Natural killer cell (primary cell): ENCODE measurements at regions not wholly inside any gene's neighbourhood (a gene's known extent, or its start where the extent isn't known, plus 50 kb on each side); places are given as distances from the start of the nearest gene placed in this dataset.

Experiments
- ATAC-seq, 3 donors: fragments of 150-1000 bp in 2 of 3; fragments of 200-7000 bp in 1 of 3; cut with Tn5 transposase; 1 replicate in 1 of 3; 2 replicates in 2 of 3; pipeline ENCODE4 v1.10.0; 2021; ENCODE audit warnings: mild to moderate bottlenecking in 2 of 3, moderate library complexity in 2 of 3
- DNase-seq, 2 donors: peaks; one replicate each; pipeline versions ENCODE4 v3.0.0 to v3.0.0-alpha.2; 2013 to 2021; ENCODE audit warnings: mixed read lengths in 1 of 2
- H3K27ac ChIP-seq: one replicate; pipeline ENCODE4 v1.5.1; 2013; ENCODE audit warnings: mild to moderate bottlenecking, low read length
- H3K27me3 ChIP-seq: one replicate; pipeline ENCODE4 v1.6.1; 2013; ENCODE audit warnings: low read length; ENCODE audit not compliant: control insufficient read depth, insufficient read depth
- H3K36me3 ChIP-seq: one replicate; pipeline ENCODE4 v1.6.1; 2013; ENCODE audit warnings: low read length; ENCODE audit not compliant: control insufficient read depth, insufficient read depth
- H3K4me1 ChIP-seq: one replicate; pipeline ENCODE4 v1.6.1; 2013; ENCODE audit warnings: low read length; ENCODE audit not compliant: control insufficient read depth, insufficient read depth
- H3K4me3 ChIP-seq: one replicate; pipeline ENCODE4 v1.5.1; 2013; ENCODE audit warnings: low read length
- H3K9me3 ChIP-seq: one replicate; pipeline ENCODE4 v1.6.1; 2013; ENCODE audit warnings: low read length; ENCODE audit not compliant: control insufficient read depth, insufficient read depth
- H3K27ac Mint-ChIP-seq, 2 donors: one replicate each; pipeline ENCODE4 v1.8.0; 2022; ENCODE audit warnings: mild to moderate bottlenecking in 2 of 2, mixed read lengths in 2 of 2, moderate library complexity in 1 of 2
- H3K27me3 Mint-ChIP-seq, 2 donors: one replicate each; pipeline ENCODE4 v1.8.0; 2022; ENCODE audit warnings: low read depth in 2 of 2, mixed read lengths in 2 of 2
- H3K36me3 Mint-ChIP-seq: one replicate; pipeline ENCODE4 v1.8.0; 2022; ENCODE audit warnings: mixed read lengths
- H3K4me1 Mint-ChIP-seq, 2 donors: one replicate each; pipeline ENCODE4 v1.8.0; 2022; ENCODE audit warnings: mixed read lengths in 2 of 2
- H3K4me3 Mint-ChIP-seq: one replicate; pipeline ENCODE4 v1.8.0; 2022; ENCODE audit warnings: mild to moderate bottlenecking, moderate library complexity, mixed read lengths
- H3K9me3 Mint-ChIP-seq, 2 donors: one replicate each; pipeline ENCODE4 v1.8.0; 2022; ENCODE audit warnings: mixed read lengths in 2 of 2
- CTCF ChIP-seq: fragments of 200-600 bp; IDR thresholded peaks from one replicate; pipeline ENCODE4 v1.8.0; 2022; ENCODE audit warnings: antibody characterized with exemption
- WGBS: methylation state at CpG from one replicate; pipeline ENCODE4 v1.1.7; 2013; ENCODE audit warnings: missing lambda C conversion rate; ENCODE audit not compliant: insufficient coverage; 5-methylcytosine and 5-hydroxymethylcytosine counted together
- intact Hi-C: fragments of 100-400 bp; cut with micrococcal nuclease; formaldehyde crosslinking; loops from one replicate; pipeline ENCODE4 v1.14.2; 2022

GRCh38 chr5:155307229-155307628 lies 293.7 kb downstream of the KIF4B start:
- Mint-ChIP-seq H3K4me3 (no peak overlapping the region), H3K36me3 (no peaks in the 10 kb centered on the region), H3K4me1 (no peaks in the 10 kb centered on the region), H3K9me3 (peaks cover 6 to 7% of the 10 kb centered on the region in 2 donors), H3K27me3 (no peaks in the 10 kb centered on the region), H3K27ac (no peak overlapping the region)
- intact Hi-C loops = no loop called here
- Histone ChIP-seq H3K9me3 (no peaks in the 10 kb centered on the region), H3K4me3 (no peak overlapping the region), H3K27ac (no peak overlapping the region), H3K27me3 (no peaks in the 10 kb centered on the region), H3K4me1 (no peaks in the 10 kb centered on the region), H3K36me3 (no peaks in the 10 kb centered on the region)
- TF ChIP-seq CTCF = no peak
- no peak for DNase-seq
- WGBS = 93% methylated on average over 3 of the region's 3 CpGs
- ATAC-seq = no peak

- Histone ChIP-seq H3K27me3 (no peaks in the 10 kb centered on the region), H3K9me3 (no peaks in the 10 kb centered on the region), H3K27ac (no peak overlapping the region), H3K4me3 (no peak overlapping the region), H3K4me1 (no peaks in the 10 kb centered on the region), H3K36me3 (no peaks in the 10 kb centered on the region)
- Mint-ChIP-seq H3K4me3 (no peak overlapping the region), H3K36me3 (no peaks in the 10 kb centered on the region), H3K9me3 (peaks cover 6 to 7% of the 10 kb centered on the region in 2 donors), H3K27me3 (no peaks in the 10 kb centered on the region), H3K27ac (no peak overlapping the region), H3K4me1 (no peaks in the 10 kb centered on the region)
- intact Hi-C loops = no loop called here
- TF ChIP-seq CTCF = no peak
- no peak for DNase-seq
- no peak for ATAC-seq
These were observed 294.7 kb downstream of the KIF4B start for GRCh38 chr5:155308289-155308688.

GRCh38 chr5:155309021-155309746 lies 295.6 kb downstream of the KIF4B start:
- H3K36me3 Mint-ChIP-seq = no peaks in the 10 kb centered on the region
- 61% methylated on average over 2 of the region's 4 CpGs for WGBS
- no peak for ATAC-seq

More at GRCh38 chr5:155309021-155309746, 295.6 kb downstream of the KIF4B start:
- no peak for DNase-seq
- Mint-ChIP-seq H3K27me3 (no peaks in the 10 kb centered on the region), H3K4me1 (no peaks in the 10 kb centered on the region), H3K4me3 (no peak overlapping the region), H3K9me3 (peaks cover 3 to 7% of the 10 kb centered on the region in 2 donors), H3K27ac (no peak overlapping the region)
- no peaks in the 10 kb centered on the region for H3K36me3 ChIP-seq
- TF ChIP-seq CTCF = no peak
- H3K27ac ChIP-seq = no peak overlapping the region
- H3K9me3 ChIP-seq = no peaks in the 10 kb centered on the region
- no peaks in the 10 kb centered on the region for H3K4me1 ChIP-seq
- H3K27me3 ChIP-seq = no peaks in the 10 kb centered on the region
- intact Hi-C loops = no loop called here
- no peak overlapping the region for H3K4me3 ChIP-seq
